HG03175 (cell line): ENCODE measurements at regions not wholly inside any gene's neighbourhood (a gene's known extent, or its start where the extent isn't known, plus 50 kb on each side); places are given as distances from the start of the nearest gene placed in this dataset.
"Not testable (repeated sequence)": the region's sequence is repeated elsewhere in the genome, so short reads cannot be mapped to it uniquely, and the experiment has no call there.

Experiments
- ATAC-seq: cut with Tn5 transposase; IDR thresholded peaks from one replicate; pipeline ENCODE4 v1.9.1; 2021; ENCODE audit warnings: mild to moderate bottlenecking, moderate library complexity; ENCODE audit not compliant: unreplicated experiment

- ATAC-seq: no peak
These were observed 157.5 kb downstream of the RFPL4B start for GRCh38 chr6:112504621-112505020.

GRCh38 chr6:112511441-112511840 lies 164.3 kb downstream of the RFPL4B start:
- ATAC-seq: no peak

GRCh38 chr6:112513175-112513574 lies 166.0 kb downstream of the RFPL4B start:
- ATAC-seq: no peak

GRCh38 chr6:112522587-112522986 lies 175.5 kb downstream of the RFPL4B start:
- ATAC-seq: no peak

GRCh38 chr6:112524071-112524470 lies 176.9 kb downstream of the RFPL4B start:
- ATAC-seq: no peak

- no peak for ATAC-seq
These were observed 178.6 kb downstream of the RFPL4B start for GRCh38 chr6:112525749-112526148.

- no peak for ATAC-seq
These were observed 179.5 kb downstream of the RFPL4B start for GRCh38 chr6:112526594-112526993.

- ATAC-seq: not testable (repeated sequence)
These were observed 181.2 kb downstream of the RFPL4B start for GRCh38 chr6:112528306-112528705.

GRCh38 chr6:112535816-112536215 lies 188.7 kb downstream of the RFPL4B start:
- ATAC-seq: no peak

- ATAC-seq: no peak
These were observed 192.2 kb downstream of the RFPL4B start for GRCh38 chr6:112539355-112539754.

- ATAC-seq: not testable (repeated sequence)
These were observed 194.7 kb downstream of the RFPL4B start for GRCh38 chr6:112541847-112542246.

GRCh38 chr6:112547321-112548085 lies 200.4 kb downstream of the RFPL4B start:
- ATAC-seq: not testable (repeated sequence)

- no peak for ATAC-seq
These were observed 202.6 kb downstream of the RFPL4B start for GRCh38 chr6:112549749-112550148.

- no peak for ATAC-seq
These were observed 210.3 kb downstream of the RFPL4B start for GRCh38 chr6:112557435-112557834.

- ATAC-seq: no peak
These were observed 210.8 kb downstream of the RFPL4B start for GRCh38 chr6:112557961-112558360.

- ATAC-seq: no peak
These were observed 213.5 kb downstream of the RFPL4B start for GRCh38 chr6:112560651-112561050.

GRCh38 chr6:112562301-112563231 lies 215.4 kb downstream of the RFPL4B start:
- ATAC-seq: no peak

GRCh38 chr6:112563368-112563767 lies 216.2 kb downstream of the RFPL4B start:
- no peak for ATAC-seq

GRCh38 chr6:112568066-112568465 lies 220.9 kb downstream of the RFPL4B start:
- ATAC-seq: no peak

- ATAC-seq: no peak
These were observed 224.5 kb downstream of the RFPL4B start for GRCh38 chr6:112571488-112572270.

- no peak for ATAC-seq
These were observed 227.1 kb downstream of the RFPL4B start for GRCh38 chr6:112574190-112574589.
